SW 1271 (cell line): ENCODE measurements at regions not wholly inside any gene's neighbourhood (a gene's known extent, or its start where the extent isn't known, plus 50 kb on each side); places are given as distances from the start of the nearest gene placed in this dataset.
"Not testable (repeated sequence)": the region's sequence is repeated elsewhere in the genome, so short reads cannot be mapped to it uniquely, and the experiment has no call there.

Experiments used
- DNase-seq, 2 experiments: peaks; one replicate each; lab custom pipeline; 2025; lab: John Stamatoyannopoulos, UW

DNA sequence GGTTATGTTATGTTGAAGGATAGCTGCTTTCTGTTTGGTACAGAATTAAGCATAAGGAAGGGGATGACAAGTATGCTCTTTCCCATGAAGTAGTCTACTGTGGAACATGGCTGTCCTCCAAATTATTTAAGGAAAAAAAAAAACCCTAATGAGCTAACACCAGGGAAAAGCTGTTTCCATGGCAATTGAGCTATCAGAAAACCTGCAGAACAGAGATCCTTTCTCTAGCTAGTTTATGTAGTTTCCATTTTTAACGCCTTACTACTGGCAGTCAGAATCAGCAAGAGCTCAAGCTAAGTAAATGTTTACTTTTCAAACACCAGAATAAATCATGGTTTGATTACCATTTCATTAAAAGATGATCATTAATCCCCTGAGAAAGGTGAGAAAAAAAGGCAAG lies 287.4 kb upstream of the TARS1 start:
- DNase-seq, result no peak

DNA sequence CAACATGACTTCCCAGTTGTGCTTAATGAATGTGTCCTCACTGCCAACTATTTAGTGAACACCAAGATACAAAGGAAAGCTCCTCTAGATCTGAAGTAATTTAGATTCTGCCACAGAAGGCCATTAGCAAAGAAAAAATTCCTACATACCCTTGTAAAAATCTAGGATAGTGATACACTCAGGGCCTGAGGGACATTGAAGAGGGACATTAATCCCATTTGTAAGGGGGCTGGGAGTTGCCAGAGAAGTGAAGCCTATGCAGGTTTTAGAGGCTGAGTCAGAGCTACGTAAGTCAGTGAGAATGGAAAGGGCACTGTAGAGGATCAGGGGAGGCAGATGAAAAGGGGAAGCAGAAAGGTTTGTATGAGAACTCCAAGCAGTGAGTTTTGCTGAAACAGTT lies 286.9 kb upstream of the TARS1 start:
- DNase-seq, result no peak

DNA sequence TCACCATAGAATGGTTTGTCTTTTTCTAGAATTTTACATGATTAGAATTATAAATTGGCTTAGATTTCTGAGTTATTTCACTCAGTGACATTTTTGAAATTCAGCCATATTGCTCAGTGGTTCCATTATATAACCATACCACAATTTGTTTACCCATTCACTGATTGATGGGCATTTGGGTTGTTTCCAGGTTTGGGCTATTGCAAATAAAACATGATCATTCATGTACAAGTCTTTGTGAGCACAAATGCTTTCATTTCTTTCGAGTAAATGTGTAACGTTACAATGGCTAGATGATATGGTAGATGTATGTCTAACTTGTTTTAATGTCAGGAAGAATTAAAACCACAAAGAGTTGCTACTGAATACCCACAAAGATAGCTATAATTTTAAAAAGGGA lies 279.9 kb upstream of the TARS1 start:
- DNase-seq, result no peak

DNA sequence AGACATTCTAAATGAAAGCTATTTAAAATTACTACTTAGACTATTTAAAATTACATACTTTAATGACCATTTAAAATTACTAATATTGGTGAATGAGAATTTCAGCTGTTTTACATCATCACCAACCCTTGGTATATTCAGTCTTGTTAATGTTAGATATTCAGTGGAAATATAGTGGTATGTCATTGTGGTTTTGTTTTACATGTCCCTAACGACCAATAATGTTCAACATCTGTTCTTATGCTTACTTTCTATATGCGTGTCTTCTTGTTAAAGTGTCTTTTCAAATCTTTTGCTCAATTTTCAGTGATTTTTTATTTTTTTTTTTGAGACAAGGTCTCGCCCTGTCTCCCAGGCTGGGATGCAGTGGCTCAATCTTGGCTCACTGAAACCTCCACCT lies 279.3 kb upstream of the TARS1 start:
- DNase-seq, result no peak

DNA sequence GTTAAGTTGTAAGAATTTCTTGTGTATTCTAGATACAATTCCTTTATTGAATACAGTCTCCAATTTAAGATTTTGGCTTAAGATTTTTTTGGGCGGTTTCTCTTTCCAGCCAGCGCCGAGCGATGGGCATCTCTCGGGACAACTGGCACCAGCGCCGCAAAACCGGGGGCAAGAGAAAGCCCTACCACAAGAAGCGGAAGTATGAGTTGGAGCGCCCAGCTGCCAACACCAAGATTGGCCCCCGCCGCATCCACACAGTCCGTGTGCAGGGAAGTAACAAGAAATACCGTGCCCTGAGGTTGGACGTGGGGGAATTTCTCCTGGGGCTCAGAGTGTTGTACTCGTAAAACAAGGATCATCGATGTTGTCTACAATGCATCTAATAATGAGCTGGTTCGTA lies 278.7 kb upstream of the TARS1 start:
- DNase-seq, result no peak

DNA sequence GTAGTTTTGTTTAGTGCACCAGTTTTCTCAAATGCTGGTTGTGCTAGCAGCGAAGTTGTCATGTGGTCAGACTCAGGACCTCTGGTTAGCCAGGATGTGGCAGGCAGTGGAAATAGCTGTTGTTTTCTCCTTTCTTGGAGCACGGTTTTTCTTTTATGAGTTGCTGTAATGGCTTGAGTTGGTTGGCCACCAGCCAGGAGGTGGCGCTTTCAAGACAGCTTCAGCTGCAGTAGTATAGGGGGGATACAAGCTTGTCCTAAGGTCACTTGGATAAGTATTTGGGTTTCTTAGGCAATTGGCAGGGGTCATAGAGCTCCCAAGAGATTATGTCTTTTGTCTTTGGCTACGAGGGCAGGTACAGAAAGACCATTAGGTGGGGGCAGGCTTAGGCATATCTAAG lies 274.2 kb upstream of the TARS1 start:
- DNase-seq, result no peak

DNA sequence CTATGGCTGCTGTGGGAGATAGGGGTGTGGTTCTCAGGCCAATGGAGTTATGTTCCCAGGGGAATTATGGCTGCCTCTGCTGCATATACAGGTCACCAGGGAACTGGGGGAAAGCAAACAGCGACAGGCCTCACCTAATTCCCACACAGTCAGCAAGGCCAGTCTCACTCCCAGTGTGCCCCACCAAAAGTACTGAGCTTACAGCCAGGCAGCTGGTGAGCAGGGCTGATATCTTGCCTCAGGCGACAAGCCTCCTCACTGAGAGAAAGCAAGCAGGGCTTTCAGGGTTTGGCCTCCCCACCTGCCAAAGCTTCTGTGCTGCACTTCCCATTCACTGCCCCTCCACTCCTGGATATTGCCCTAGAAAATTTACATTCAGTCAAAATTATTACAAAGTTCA lies 273.8 kb upstream of the TARS1 start:
- no peak for DNase-seq

DNA sequence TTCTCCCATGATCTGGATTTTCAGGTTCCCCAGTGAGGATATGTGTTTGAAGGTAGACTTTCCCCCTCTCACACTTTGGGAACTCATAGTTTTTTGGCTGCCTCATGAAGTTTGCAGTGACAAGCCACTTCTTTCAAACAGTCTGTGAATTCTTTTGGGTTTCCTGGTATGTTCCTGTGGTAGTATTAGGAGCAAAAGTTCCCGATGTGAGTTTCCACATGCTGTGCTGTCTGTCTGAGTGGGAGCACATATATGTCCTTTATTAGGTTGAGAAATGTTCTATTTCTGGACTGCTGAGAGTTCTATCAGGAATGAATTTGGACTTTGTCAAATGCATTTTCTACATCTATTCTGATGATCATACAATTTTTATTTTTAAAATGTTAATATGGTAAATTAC lies 273.2 kb upstream of the TARS1 start:
- DNase-seq, result no peak

DNA sequence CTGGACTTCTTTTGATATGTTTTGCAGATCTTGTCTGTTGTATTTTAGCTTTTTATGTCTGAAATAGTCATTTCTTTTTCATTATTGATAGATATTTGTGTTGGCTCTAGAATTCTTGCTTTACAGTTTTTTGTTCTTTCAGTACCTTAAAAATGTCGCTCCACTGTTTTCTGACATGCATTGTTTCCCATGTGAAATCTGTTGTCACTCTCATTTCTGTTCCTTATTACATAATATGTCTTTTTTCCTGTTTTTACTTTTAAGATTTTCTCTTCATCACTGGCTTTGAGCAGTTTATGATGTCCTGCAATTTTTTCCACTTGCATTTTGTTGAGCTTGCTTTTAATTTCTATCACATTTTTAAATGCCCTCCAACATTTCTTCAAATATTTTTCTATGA lies 270.4 kb upstream of the TARS1 start:
- peak in 1 of 2 experiments; percentile 19 for DNase-seq

DNA sequence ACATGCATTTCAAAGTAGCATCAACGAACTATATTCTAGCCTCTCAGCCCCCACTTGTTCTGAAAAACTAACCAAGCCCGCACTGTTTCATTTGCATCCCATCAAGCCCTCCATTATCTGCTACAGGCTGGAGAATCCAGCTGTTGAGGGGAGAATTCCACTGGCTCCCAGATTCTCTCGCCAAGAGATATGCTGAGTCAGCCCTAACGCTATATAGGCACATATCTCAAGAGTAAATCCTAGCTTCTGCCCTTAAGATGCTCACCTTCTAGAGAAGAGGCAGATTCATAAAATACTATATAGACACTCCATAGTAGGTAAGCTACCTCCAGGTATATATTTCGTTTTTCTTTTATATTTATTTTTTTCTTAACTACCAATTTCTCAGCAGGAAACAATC lies 266.4 kb upstream of the TARS1 start:
- no peak for DNase-seq

DNA sequence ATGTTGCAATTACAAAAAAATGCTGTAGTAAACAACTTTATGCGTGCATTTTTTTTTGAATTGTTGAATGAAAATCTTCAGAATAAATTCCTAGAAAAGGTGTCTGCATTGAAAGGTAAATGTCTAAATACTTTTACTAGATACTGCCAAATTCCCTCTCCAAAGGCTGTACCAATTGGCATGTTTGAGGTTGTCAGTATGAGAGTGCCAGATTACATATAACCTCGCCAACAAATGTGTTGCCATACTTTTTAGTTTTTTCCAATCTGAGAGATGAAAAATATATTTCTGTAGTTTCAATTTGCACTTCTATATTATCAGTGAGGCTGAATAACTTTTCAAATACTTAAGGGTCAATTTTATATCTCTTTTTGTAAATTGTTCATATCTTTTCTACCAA lies 261.5 kb upstream of the TARS1 start:
- DNase-seq, result no peak

DNA sequence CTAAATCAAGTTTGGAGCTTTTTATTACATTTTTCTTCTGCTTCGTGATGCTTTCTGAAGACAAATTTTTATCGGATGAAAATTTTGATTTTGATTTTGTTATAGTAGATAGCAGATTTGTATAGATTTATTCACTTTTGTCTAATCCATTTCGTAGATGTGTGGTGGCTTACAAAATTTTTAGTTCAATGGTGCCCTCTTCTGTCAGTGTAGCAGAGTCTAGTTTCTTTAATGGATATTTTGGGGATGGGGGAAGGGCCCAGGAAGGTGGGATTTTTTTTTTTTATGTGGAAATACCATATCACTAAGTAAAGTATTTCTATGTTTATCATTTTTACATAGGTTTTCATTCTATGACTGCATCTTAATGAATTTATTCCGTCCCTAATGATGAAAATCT lies 259.9 kb upstream of the TARS1 start:
- peak in 1 of 2 experiments; percentile 57 for DNase-seq

DNA sequence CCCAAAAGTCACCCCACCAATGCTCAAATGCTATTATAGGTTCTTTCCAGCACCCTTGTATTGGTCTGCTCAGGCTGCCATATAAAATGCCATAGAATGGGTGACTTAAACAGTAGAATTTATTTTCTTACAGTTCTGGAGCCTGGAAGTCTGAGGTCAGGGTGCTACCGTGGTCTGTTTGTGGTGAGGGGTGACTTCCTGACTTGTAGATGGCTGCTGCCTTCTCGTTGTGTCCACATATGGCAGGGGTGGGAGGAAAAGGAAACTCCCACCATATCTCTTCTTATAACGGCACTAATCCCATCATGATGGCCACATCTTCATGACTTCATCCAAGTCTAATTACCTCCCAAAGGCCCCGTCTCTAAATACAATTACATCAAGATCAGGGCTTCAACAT lies 257.8 kb upstream of the TARS1 start:
- DNase-seq, result no peak

DNA sequence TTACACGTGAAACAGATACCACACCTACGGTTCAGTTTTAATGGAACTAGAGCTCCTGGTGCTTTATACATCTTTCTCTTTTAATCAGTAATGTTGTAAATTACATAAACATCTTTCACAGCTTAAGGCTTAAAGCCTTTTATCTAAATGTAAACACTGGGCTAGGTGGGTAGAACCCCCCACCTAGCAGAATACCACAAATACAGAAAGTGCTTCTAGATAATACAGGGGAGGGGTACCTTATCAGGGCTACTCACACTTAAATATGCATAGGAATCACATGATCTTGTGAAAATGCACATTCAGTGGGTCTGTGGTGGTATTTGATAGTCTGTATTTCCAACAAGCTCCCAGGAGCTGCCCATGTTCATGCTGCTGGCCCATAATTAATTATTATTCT lies 256.4 kb upstream of the TARS1 start:
- DNase-seq, result no peak

DNA sequence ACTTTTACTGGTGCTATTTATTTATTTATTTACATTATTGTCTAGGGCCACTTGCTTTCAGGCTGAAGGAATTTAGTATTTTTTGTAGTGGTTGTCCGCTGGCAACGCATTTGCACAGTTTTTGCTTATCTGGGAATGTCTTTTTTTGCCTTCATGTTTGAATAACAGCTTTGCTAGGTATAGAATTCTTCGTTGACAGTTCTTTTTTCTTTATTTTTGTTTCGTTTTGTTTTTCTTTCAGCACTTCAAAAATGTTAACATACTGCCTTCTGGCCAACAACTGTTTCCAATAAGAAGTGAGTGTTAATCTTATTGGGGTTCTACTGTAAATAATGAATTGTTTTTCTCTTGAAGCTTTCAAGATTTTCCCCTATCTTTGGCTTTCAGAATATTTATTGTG lies 252.7 kb upstream of the TARS1 start:
- no peak for DNase-seq

DNA sequence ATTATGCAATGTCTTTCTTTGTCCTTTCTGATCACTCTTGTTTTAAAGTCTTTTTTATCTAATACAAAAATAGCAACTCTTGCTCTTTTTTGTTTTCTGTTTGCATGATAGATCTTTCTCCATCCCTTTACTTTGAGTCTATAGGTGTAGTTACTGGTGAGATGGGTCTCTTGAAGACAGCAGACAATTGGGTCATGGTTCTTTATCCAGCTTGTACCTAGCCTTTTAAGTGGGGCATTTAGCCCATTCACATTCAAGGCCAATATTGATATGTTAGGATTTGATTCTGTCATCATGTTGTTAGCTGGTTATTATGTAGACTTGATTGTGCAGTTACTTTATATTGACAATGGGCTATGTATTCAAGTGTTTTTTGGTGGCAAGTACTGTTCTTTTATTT lies 245.9 kb upstream of the TARS1 start:
- DNase-seq, result no peak

DNA sequence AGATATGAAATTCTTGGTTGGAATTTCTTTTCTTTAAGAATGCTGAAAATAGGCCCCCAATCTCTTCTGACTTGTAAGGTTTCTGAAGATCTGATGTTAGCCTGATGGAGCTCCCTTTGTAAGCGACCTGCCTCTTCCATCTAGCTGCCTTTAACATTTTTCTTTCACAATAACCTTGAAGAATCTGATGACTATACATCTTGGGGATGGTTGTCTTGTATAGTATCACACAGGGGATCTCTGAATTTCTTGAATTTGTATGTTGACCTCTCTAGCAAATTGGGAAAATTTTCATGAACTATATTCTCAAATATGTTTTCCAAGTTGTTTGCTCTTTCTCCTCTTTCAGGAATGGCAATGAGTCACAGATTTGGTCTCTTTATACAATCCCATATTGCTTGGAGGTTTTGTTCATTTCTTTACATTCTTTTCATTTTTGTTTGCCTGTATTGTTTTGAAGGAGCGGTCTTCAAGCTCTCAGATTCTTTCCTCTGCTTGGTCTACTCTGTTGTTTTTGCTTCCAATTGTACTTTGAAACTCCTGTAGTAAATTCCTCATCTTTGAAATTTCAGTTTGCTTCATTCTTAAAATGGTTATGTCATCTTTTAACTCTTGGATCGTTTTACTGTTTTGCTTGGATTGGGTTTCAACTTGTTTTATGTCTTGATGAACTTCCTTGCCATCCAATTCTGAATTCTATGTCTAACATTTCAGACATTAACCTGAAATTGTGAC lies 245.2 kb upstream of the TARS1 start:
- DNase-seq, result no peak

DNA sequence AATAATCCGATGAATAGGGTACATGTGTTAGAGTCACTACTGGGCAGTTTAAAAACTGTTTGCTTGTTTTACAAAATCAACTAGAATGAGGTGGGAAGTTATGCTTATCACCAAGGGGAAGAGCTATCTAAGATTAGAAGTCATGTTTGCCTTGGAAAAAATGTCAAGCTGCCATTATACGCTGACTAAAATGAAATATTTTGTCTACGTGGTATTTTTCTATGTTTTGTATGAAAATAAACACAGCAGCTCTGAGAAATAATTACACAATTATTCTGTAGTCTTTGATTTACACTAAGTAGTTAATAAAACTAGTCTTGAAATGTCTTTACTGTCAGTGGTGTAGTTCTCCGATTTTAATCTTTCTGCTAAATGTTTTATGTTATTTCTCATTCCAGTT lies 241.9 kb upstream of the TARS1 start:
- DNase-seq, result no peak

DNA sequence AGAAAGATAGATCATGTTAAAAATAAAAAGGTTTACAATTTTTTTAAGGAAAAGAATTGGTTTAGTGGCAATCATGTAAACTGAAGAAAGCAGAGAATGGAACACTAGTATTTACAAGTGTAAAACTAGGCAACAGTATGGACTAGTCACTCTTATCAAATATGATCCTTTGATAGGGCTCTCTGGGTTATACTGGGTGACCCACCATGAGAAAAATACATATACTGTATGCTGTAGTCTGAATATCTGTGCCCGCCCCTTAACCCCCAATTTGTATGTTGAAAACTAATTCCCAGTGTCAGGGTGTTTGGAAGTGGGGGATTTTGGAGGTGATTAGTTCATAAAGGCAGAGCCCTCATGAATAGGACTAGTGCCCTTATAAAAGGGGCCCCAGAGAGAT lies 236.8 kb upstream of the TARS1 start:
- no peak for DNase-seq

DNA sequence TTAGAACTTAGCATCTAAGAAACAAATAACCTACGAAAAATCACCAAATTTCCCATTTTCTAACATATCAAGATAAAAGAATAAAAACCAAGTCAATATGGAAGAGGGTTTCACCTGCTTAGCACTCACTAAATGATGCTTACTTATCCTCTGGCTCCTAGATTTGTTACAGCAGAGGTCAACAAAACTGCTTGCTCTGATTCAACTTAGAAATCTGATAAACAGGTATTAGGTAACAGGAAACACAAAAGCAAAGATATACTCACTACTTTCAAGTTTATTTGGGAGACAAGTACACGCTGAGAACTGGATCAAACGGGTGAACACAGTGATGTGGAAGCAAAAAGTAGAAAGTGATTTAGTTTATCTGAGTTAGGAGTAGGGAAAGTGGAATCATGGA lies 235.7 kb upstream of the TARS1 start:
- no peak for DNase-seq

DNA sequence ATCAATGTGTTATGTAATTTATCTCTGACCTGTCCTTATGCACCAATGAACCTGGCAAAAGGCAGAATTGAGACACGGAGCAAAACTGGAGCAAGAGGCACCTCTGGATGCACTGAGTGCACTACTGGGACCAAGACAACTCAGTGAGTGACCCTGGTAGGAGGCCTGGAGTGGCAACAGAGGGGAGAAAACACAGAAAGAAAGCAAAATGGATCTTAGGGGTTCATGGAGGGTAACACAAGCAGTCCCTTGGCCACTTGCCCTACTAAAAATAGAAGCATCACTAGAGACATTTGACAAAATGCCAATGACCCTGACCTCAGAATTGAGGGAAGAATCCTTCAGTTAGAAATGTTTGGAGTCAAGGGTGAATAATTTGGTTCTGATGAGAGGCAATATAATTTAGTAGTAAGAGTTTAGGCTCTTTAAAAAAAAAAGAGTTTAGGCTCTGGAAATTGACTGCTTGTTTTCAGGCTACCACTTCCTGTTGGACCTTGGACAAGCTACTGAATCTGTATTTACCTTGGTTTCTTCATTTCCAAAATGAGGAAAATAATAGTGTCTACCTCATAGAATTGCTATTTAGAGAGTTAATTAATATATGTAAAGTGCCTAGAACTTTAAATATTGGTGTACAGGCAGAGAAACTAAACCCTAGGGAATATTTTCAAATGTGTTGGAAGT lies 234.9 kb upstream of the TARS1 start:
- DNase-seq, result no peak

DNA sequence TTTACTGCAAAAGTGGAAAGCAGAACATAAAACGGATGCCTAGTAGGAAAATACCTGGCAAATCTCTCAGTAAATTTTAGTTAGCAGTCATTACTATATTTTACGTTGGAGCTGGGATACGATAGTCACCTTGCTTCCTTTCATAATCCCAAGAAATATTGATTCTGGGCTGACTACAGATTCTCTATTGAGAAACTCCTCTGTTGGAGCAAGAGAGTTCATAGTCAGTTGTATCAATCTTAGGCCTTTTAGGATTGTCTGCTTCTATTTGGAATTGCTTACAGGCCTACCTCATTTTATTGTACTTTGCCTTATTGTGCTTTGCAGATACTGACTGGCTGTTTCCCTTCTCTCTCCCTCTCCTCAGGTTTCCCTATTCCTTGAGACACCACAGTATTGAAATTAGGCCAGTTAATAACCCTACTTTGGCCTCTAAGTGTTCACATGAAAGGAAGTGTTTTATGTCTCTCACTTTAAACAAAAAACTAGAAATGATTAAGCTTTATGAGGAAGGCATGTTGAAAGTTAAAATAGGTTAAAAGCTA lies 233.7 kb upstream of the TARS1 start:
- DNase-seq, result no peak

DNA sequence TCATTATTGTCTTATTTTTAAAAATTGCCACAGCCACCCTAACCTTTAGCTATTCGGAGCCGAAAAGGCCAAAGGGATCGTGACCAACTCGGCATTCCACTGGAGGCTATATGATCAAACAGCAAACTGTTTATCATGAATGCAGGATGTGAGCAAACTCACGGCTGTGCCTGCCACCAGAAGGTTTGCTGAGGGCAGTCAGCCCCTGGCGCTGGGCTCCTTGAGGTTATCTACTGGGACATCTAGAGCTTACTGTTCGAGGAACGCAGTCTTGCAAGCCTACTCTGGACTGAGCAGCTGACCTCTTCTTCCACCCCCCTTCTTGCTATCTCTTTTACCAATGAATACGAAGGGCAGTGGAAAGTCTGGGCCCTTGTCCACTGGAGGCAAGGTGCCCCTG lies 231.5 kb upstream of the TARS1 start:
- DNase-seq, result no peak

DNA sequence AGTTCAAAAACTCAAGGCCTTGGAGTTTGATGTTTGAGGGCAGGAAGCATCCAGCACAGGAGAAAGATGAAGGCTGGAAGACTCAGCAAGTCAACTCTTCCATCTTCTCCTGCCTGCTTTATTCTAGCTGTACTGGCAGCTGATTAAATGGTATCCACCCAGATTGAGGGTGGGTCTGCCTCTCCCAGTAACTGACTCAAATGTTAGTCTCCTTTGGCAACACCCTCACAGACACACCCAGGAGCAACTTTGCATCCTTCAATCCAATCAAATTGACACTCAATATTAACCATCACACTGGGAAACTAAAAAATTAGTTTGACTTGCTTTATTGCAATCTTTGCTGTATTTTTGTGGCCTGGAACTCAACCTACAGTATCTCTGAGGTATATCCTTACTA lies 230.5 kb upstream of the TARS1 start:
- not testable (repeated sequence) for DNase-seq
